NCI-H2081 treated with DMSO at 0.1 percent for 48 hours (cell line): ENCODE measurements at regions not wholly inside any gene's neighbourhood (a gene's known extent, or its start where the extent isn't known, plus 50 kb on each side); places are given as distances from the start of the nearest gene placed in this dataset.
"Not testable (repeated sequence)": the region's sequence is repeated elsewhere in the genome, so short reads cannot be mapped to it uniquely, and the experiment has no call there.

Source experiments
- DNase-seq: peaks from one replicate; lab custom pipeline; 2025; lab: John Stamatoyannopoulos, UW

- DNase-seq, result no peak
These were observed 280.2 kb upstream of the GALNTL6 start for GRCh38 chr4:171532968-171533367.

GRCh38 chr4:171524903-171525302 is 288.3 kb upstream of the GALNTL6 start:
- DNase-seq, result no peak

GRCh38 chr4:171521726-171522125 is 291.5 kb upstream of the GALNTL6 start:
- DNase-seq, result no peak

GRCh38 chr4:171519457-171519856 is 293.7 kb upstream of the GALNTL6 start:
- DNase-seq, result no peak

- no peak for DNase-seq
These were observed 295.3 kb upstream of the GALNTL6 start for GRCh38 chr4:171517883-171518282.

- DNase-seq, result no peak
These were observed 296.5 kb upstream of the GALNTL6 start for GRCh38 chr4:171516694-171517093.

GRCh38 chr4:171484681-171485080 is 328.5 kb upstream of the GALNTL6 start:
- DNase-seq, result no peak

GRCh38 chr4:171478181-171478580 is 335.0 kb upstream of the GALNTL6 start:
- DNase-seq, result no peak

- DNase-seq, result not testable (repeated sequence)
These were observed 338.1 kb upstream of the GALNTL6 start for GRCh38 chr4:171475111-171475510.

- DNase-seq, result no peak
These were observed 340.0 kb upstream of the GALNTL6 start for GRCh38 chr4:171473155-171473554.

- no peak for DNase-seq
These were observed 341.0 kb upstream of the GALNTL6 start for GRCh38 chr4:171472230-171472629.

- DNase-seq, result no peak
These were observed 348.7 kb upstream of the GALNTL6 start for GRCh38 chr4:171464499-171464898.

- DNase-seq, result no peak
These were observed 352.0 kb upstream of the GALNTL6 start for GRCh38 chr4:171461191-171461590.

- DNase-seq, result no peak
These were observed 364.2 kb upstream of the GALNTL6 start for GRCh38 chr4:171448919-171449481.

GRCh38 chr4:171448358-171448757 is 364.8 kb upstream of the GALNTL6 start:
- no peak for DNase-seq

GRCh38 chr4:171441300-171441941 is 371.8 kb upstream of the GALNTL6 start:
- DNase-seq, result no peak

- no peak for DNase-seq
These were observed 379.5 kb upstream of the GALNTL6 start for GRCh38 chr4:171433674-171434073.

- no peak for DNase-seq
These were observed 380.7 kb upstream of the GALNTL6 start for GRCh38 chr4:171432536-171432935.

GRCh38 chr4:171430495-171430894 is 382.7 kb upstream of the GALNTL6 start:
- no peak for DNase-seq

GRCh38 chr4:171397175-171397574 is 416.0 kb upstream of the GALNTL6 start:
- DNase-seq, result no peak

- DNase-seq, result no peak
These were observed 422.6 kb upstream of the GALNTL6 start for GRCh38 chr4:171390626-171391025.

GRCh38 chr4:171378323-171378722 is 434.9 kb upstream of the GALNTL6 start:
- DNase-seq, result no peak

GRCh38 chr4:171376724-171377123 is 436.5 kb upstream of the GALNTL6 start:
- no peak for DNase-seq

GRCh38 chr4:171353535-171353934 is 459.7 kb upstream of the GALNTL6 start:
- DNase-seq, result no peak
